Mucosa of descending colon (tissue), 3 donors: ENCODE measurements at regions not wholly inside any gene's neighbourhood (a gene's known extent, or its start where the extent isn't known, plus 50 kb on each side); places are given as distances from the start of the nearest gene placed in this dataset.

Experiments
- ATAC-seq: fragments of 200-7000 bp; cut with Tn5 transposase; one replicate; pipeline ENCODE4 v1.9.1; 2020; ENCODE audit warnings: mild to moderate bottlenecking, moderate library complexity
- DNase-seq, 3 donors: peaks; one replicate each; pipeline ENCODE4 v3.0.0-alpha.2; 2020
- H3K36me3 ChIP-seq: fragments of 200-600 bp; one replicate; pipeline ENCODE4 v1.8.0; 2021; ENCODE audit warnings: low read depth, mild to moderate bottlenecking
- H3K4me1 ChIP-seq: fragments of 200-600 bp; one replicate; pipeline ENCODE4 v1.8.0; 2021; ENCODE audit warnings: low read depth, mild to moderate bottlenecking
- H3K4me3 ChIP-seq: fragments of 200-600 bp; one replicate; pipeline ENCODE4 v1.8.0; 2021; ENCODE audit warnings: mild to moderate bottlenecking
- H3K9me3 ChIP-seq: fragments of 200-600 bp; one replicate; pipeline ENCODE4 v1.8.0; 2021; ENCODE audit warnings: mild to moderate bottlenecking
- CTCF ChIP-seq: fragments of 200-600 bp; IDR thresholded peaks from one replicate; pipeline ENCODE4 v1.8.0; 2022; ENCODE audit warnings: antibody characterized with exemption, mild to moderate bottlenecking
- intact Hi-C, 2 donors: fragments of 100-400 bp; cut with DNase I in 1 of 2; cut with micrococcal nuclease in 1 of 2; formaldehyde crosslinking; loops; one replicate each; pipeline versions ENCODE4 v1.11.0 to v1.11.1; 2022; cut with DNase I, micrococcal nuclease
- donor health status: DM: no; HTN: no; CAD: no; lungs with moderate emphysema.
- donor health status: DM: no; HTN: no; CAD: no.
- donor health status: DM: no; HTN: yes; CAD: no.

- H3K36me3 ChIP-seq = no peaks in the 10 kb centered on the region
- H3K4me3 ChIP-seq = no peak overlapping the region
- ATAC-seq (no peak), DNase-seq (no peak)
- intact Hi-C loops = no loop called here
- H3K9me3 ChIP-seq = no peaks in the 10 kb centered on the region
- TF ChIP-seq CTCF = no peak
- H3K4me1 ChIP-seq = no peaks in the 10 kb centered on the region
Measured at GRCh38 chr9:7921545-7922197, 122.1 kb upstream of the DMAC1 start.

- DNase-seq (no peak), ATAC-seq (no peak)
- Histone ChIP-seq H3K36me3 (no peaks in the 10 kb centered on the region), H3K9me3 (no peaks in the 10 kb centered on the region), H3K4me1 (no peaks in the 10 kb centered on the region), H3K4me3 (no peak overlapping the region)
- intact Hi-C loops = no loop called here
- no peak for TF ChIP-seq CTCF
Measured at GRCh38 chr9:7912037-7912535, 112.5 kb upstream of the DMAC1 start.

GRCh38 chr9:7910426-7911020, 110.9 kb upstream of the DMAC1 start:
- peak; percentile 94 for ATAC-seq
- peak in 2 of 3 donors; percentile 31 to 53 for DNase-seq
- no peak overlapping the region for H3K4me3 ChIP-seq
- no peak for TF ChIP-seq CTCF
- no peaks in the 10 kb centered on the region for H3K4me1 ChIP-seq
- no peaks in the 10 kb centered on the region for H3K9me3 ChIP-seq
- intact Hi-C loops = no loop called here
- H3K36me3 ChIP-seq = no peaks in the 10 kb centered on the region

GRCh38 chr9:7909537-7909936, 110.0 kb upstream of the DMAC1 start:
- no peak for TF ChIP-seq CTCF

GRCh38 chr9:7907551-7908337, 108.2 kb upstream of the DMAC1 start:
- Histone ChIP-seq H3K36me3 (no peaks in the 10 kb centered on the region), H3K4me3 (no peak overlapping the region), H3K9me3 (no peaks in the 10 kb centered on the region), H3K4me1 (no peaks in the 10 kb centered on the region)
- TF ChIP-seq CTCF = no peak
- DNase-seq = no peak
- no peak for ATAC-seq
- intact Hi-C loops = no loop called here

More at GRCh38 chr9:7909537-7909936, 110.0 kb upstream of the DMAC1 start:
- Histone ChIP-seq H3K9me3 (no peaks in the 10 kb centered on the region), H3K4me3 (no peak overlapping the region), H3K36me3 (no peaks in the 10 kb centered on the region), H3K4me1 (no peaks in the 10 kb centered on the region)
- no peak for DNase-seq
- ATAC-seq = no peak
- intact Hi-C loops = no loop called here
